ENCODE measurements at regions not wholly inside any gene's neighbourhood (a gene's known extent, or its start where the extent isn't known, plus 50 kb on each side); places are given as distances from the start of the nearest gene placed in this dataset.
"Not testable (repeated sequence)": the region's sequence is repeated elsewhere in the genome, so short reads cannot be mapped to it uniquely, and the experiment has no call there.

DNA sequence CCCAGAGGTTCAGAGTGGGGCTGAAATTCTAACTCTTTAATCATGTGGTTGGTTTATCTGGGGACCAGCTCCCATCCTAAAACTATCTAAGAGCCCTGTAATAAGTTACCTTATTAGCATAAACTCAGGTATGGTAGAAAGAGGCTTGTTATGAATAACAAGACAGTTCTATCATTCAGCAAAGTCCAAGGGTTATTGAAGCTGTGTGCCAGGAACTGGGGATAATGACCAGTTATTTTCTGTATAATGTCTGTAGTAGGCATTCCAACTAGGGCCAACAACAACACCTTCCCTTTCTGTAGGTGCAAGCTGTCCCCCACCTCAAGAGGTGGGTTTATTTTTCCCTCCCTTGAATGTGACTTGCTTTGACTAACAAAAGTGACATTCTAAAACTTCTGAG lies 170.1 kb downstream of the CD83 start:
- no peak overlapping the region for H3K27ac ChIP-seq (ENCODE audit: low read depth, low read length)
- peaks cover 12% of the 10 kb centered on the region; the same call in 1 of the 2 replicates for H3K36me3 ChIP-seq (ENCODE audit: insufficient read depth, low read length)
- H3K27me3 ChIP-seq (ENCODE audit: insufficient read depth, low read length), result no peaks in the 10 kb centered on the region
- H3K9ac ChIP-seq (ENCODE audit: low read depth, low read length), result no peak overlapping the region
- H3K4me1 ChIP-seq (ENCODE audit: insufficient read depth, low read length), result peaks cover 34% of the 10 kb centered on the region
- H3K9me3 ChIP-seq (ENCODE audit: insufficient read depth, low read depth, low read length), result no peaks in the 10 kb centered on the region
- H3K4me3 ChIP-seq (ENCODE audit: low read length), result no peak overlapping the region

DNA sequence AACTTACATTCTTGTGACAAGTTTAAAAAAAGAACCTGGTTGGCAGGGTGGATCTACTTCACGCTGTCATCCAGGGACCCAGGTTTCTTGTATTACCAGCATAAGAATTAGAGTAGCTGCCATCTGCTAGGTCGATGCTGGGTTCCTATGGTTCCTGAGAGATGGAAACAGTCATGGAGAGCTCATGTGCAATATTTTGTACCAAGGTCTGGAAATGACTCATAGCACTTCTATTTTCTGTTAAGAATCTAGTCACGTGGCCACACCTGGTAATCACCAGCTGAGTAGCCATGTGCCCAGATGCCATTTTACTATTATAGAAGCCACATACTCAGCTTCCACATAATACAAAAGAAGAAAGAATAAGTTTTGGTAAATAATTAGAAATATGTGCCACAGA lies 171.3 kb downstream of the CD83 start:
- Histone ChIP-seq H3K4me3 (ENCODE audit: low read length) (no peak overlapping the region), H3K9ac (ENCODE audit: low read depth, low read length) (no peak overlapping the region), H3K9me3 (ENCODE audit: insufficient read depth, low read depth, low read length) (no peaks in the 10 kb centered on the region), H3K27ac (ENCODE audit: low read depth, low read length) (no peak overlapping the region), H3K4me1 (ENCODE audit: insufficient read depth, low read length) (peaks cover 34% of the 10 kb centered on the region), H3K27me3 (ENCODE audit: insufficient read depth, low read length) (no peaks in the 10 kb centered on the region), H3K36me3 (ENCODE audit: insufficient read depth, low read length) (peaks cover 21% of the 10 kb centered on the region; the same call in 1 of the 2 replicates)
- WGBS, result 96% methylated on average over 3 of the region's 3 CpGs

DNA sequence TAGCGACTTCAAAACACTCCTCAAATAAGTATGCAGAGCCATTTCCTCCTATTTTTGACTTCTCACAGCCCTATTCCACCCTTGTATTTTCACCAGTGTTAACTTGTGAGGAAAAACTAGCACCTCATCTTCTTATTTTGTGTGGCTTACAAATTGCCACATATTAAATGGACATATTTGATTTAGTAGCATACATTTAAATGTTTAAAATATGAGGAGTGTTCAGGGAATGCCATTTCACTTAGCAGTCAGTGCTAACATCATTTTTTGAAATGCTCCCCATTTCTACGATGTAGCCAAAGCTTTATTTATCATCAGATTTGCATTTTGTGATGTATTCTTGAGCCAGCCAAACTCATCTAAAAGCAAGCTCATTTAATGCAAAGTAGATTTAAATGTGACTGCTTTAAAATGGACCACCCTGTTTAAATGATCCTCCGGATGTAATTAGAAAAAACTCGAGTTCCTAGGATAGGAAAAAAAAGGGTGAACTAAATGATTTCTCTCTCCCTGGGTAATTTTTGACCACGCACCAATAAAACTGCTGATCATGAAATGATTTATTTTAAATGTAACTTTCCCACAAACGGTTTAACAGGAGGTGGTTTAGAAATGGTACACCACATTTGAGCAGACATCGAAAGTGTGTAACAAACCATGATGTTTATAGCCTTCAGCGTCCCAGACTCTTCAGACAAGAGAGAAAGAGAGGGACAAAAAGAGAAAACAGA lies 172.6 kb downstream of the CD83 start:
- Histone ChIP-seq H3K4me3 (ENCODE audit: low read length) (no peak overlapping the region), H3K27me3 (ENCODE audit: insufficient read depth, low read length) (no peaks in the 10 kb centered on the region), H3K9me3 (ENCODE audit: insufficient read depth, low read depth, low read length) (no peaks in the 10 kb centered on the region), H3K36me3 (ENCODE audit: insufficient read depth, low read length) (peaks cover 33% of the 10 kb centered on the region; the same call in 1 of the 2 replicates), H3K9ac (ENCODE audit: low read depth, low read length) (no peak overlapping the region), H3K27ac (ENCODE audit: low read depth, low read length) (no peak overlapping the region), H3K4me1 (ENCODE audit: insufficient read depth, low read length) (peaks cover 29% of the 10 kb centered on the region)
- WGBS, result 90% methylated on average over 7 of the region's 8 CpGs

DNA sequence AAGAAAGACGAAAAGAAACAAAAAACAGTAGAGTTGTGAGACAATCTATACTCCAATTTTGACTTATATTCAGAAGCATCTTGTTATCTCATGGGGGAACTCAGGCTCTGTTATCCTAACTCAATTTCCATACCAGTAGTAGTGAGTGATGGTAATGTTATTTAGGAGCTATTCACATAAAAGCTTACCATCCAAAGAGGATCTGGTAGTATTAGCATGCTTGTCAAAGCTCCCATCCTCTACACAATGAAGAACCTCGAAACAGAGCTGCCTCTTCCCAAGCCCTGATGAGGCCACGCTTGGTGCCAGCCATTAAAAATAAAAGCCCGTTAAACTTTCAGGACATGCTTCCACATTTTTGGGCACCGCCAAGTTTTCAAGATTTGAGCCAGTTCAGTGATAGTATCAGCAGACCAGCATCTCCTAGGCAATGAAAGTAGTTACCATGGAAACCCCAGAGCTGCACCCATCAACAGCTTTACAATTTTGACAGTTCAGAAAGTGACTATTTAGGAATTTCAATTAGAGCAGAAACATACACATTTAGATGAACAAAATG lies 173.3 kb downstream of the CD83 start:
- Histone ChIP-seq H3K9me3 (ENCODE audit: insufficient read depth, low read depth, low read length) (no peaks in the 10 kb centered on the region), H3K4me3 (ENCODE audit: low read length) (no peak overlapping the region), H3K9ac (ENCODE audit: low read depth, low read length) (no peak overlapping the region), H3K27ac (ENCODE audit: low read depth, low read length) (no peak overlapping the region), H3K27me3 (ENCODE audit: insufficient read depth, low read length) (no peaks in the 10 kb centered on the region), H3K4me1 (ENCODE audit: insufficient read depth, low read length) (peaks cover 23% of the 10 kb centered on the region), H3K36me3 (ENCODE audit: insufficient read depth, low read length) (peaks cover 35% of the 10 kb centered on the region; the same call in 1 of the 2 replicates)
- WGBS, result 88% methylated on average over 4 of the region's 5 CpGs

DNA sequence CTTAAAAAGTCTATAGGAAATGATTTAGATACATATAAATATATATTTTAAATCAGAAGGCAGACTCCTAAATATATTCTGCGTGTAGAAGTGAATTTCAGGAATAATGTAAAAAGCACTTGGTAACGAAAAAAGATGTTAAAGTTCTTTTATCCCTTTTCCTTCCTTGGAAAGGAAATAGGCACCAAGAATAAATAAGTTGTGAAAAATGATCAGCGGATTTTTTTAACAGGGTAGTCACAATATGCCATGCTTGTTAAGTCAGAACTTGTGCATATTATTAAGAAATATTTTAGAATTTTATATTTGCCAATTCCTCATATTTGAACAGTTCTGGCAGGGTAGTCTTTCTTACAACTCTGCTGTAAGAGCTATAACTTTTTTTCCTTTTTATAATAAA lies 173.8 kb downstream of the CD83 start:
- Histone ChIP-seq H3K4me3 (ENCODE audit: low read length) (no peak overlapping the region), H3K4me1 (ENCODE audit: insufficient read depth, low read length) (peaks cover 23% of the 10 kb centered on the region), H3K27me3 (ENCODE audit: insufficient read depth, low read length) (no peaks in the 10 kb centered on the region), H3K9me3 (ENCODE audit: insufficient read depth, low read depth, low read length) (no peaks in the 10 kb centered on the region), H3K9ac (ENCODE audit: low read depth, low read length) (no peak overlapping the region), H3K36me3 (ENCODE audit: insufficient read depth, low read length) (peaks cover 35% of the 10 kb centered on the region; the same call in 1 of the 2 replicates), H3K27ac (ENCODE audit: low read depth, low read length) (no peak overlapping the region)
- 100% methylated on average over 2 of the region's 3 CpGs for WGBS

DNA sequence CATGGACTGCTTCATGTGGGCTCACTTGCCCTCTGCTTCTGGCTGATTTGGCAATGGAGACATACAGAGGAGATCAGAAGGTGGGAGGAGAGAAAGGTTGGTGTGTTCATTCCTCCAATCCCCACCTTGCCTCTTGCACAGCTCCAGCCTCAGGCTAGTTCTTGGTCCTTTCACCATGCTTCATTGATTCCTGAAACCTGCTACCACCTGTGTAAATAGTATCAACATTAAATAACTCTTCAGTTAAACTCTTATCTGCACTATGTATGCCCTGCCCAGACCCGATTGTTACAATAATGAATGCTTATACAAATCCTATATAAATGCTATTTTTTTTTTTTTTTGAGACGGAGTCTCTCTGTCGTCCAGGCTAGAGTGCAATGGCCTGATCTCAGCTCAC lies 174.5 kb downstream of the CD83 start:
- 90% methylated on average over 2 of the region's 3 CpGs for WGBS
- H3K27ac ChIP-seq (ENCODE audit: low read depth, low read length), result no peak overlapping the region

DNA sequence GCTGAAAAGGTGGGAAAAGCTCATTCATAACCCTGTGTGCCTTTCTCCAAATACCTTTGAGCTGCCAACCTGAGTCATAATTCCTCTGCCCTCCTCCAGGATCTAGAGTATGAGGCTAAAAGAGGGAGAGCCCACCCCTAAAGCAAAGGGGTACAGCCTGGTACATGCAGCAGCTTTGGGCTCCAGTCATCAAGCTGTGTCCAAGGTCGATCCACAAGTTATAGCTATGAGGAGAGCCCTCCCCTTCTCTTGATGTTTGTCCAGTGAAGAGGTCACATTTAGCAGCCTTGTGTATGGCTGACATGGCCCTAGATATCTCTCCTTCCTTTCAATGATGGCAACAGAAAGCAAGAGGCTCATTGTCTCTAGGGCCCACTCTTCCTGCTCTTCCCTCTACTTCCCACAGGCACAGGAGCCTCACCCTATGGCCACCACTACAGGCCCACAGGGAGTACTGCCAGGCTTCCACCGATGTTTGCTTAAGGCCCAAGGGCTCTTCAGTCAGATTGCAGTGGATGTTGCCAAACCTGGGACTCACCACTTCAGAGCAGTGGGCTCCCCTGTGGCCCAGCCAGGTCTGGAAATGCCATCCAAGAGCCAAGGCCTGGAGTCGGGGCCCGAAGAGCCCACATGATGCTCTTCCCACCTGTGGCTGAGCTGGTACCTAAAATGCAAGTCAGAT lies 176.8 kb downstream of the CD83 start:
- no peak overlapping the region for H3K9ac ChIP-seq (ENCODE audit: low read depth, low read length)
- 97% methylated on average over 4 of the region's 4 CpGs for WGBS
- H3K9me3 ChIP-seq (ENCODE audit: insufficient read depth, low read depth, low read length), result no peaks in the 10 kb centered on the region
- peaks cover 11% of the 10 kb centered on the region for H3K4me1 ChIP-seq (ENCODE audit: insufficient read depth, low read length)
- no peak overlapping the region for H3K27ac ChIP-seq (ENCODE audit: low read depth, low read length)
- H3K27me3 ChIP-seq (ENCODE audit: insufficient read depth, low read length), result no peaks in the 10 kb centered on the region
- H3K4me3 ChIP-seq (ENCODE audit: low read length), result no peak overlapping the region
- peaks cover 30% of the 10 kb centered on the region; the same call in 1 of the 2 replicates for H3K36me3 ChIP-seq (ENCODE audit: insufficient read depth, low read length)

More for the DNA sequence above, 174.5 kb downstream of the CD83 start:
- no peaks in the 10 kb centered on the region for H3K9me3 ChIP-seq (ENCODE audit: insufficient read depth, low read depth, low read length)
- H3K36me3 ChIP-seq (ENCODE audit: insufficient read depth, low read length), result peaks cover 35% of the 10 kb centered on the region; the same call in 1 of the 2 replicates
- peaks cover 17% of the 10 kb centered on the region for H3K4me1 ChIP-seq (ENCODE audit: insufficient read depth, low read length)
- no peaks in the 10 kb centered on the region for H3K27me3 ChIP-seq (ENCODE audit: insufficient read depth, low read length)
- no peak overlapping the region for H3K9ac ChIP-seq (ENCODE audit: low read depth, low read length)
- H3K4me3 ChIP-seq (ENCODE audit: low read length), result no peak overlapping the region

DNA sequence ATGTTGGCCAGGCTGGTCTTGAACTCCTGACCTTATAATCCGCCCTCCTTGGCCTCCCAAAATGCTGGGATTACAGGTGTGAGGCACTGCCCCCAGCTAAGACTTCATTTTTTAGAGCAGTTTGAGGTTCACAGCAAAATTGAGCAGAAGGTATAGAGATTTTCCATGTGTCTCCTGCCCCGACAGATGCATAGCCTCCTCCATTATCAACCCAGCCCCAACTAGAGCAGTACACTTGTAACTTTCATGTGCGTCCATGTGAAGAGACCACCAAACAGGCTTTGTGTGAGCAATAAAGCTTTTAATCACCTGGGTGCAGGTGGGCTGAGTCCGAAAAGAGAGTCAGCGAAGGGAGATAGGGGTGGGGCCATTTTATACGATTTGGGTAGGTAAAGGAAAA lies 179.1 kb downstream of the CD83 start:
- not testable (repeated sequence) for H3K4me1 ChIP-seq (ENCODE audit: insufficient read depth, low read length); H3K4me3 ChIP-seq (ENCODE audit: low read length); H3K9me3 ChIP-seq (ENCODE audit: insufficient read depth, low read depth, low read length); H3K27me3 ChIP-seq (ENCODE audit: insufficient read depth, low read length)
- Histone ChIP-seq H3K27ac (ENCODE audit: low read depth, low read length) (peak overlapping the region; percentile 60; the same call in 1 of the 2 replicates), H3K36me3 (ENCODE audit: insufficient read depth, low read length) (peaks cover 25% of the 10 kb centered on the region; the same call in 1 of the 2 replicates), H3K9ac (ENCODE audit: low read depth, low read length) (peak overlapping the region; percentile 27; the same call in 1 of the 2 replicates)
- WGBS, result 49% methylated on average over 6 of the region's 6 CpGs

DNA sequence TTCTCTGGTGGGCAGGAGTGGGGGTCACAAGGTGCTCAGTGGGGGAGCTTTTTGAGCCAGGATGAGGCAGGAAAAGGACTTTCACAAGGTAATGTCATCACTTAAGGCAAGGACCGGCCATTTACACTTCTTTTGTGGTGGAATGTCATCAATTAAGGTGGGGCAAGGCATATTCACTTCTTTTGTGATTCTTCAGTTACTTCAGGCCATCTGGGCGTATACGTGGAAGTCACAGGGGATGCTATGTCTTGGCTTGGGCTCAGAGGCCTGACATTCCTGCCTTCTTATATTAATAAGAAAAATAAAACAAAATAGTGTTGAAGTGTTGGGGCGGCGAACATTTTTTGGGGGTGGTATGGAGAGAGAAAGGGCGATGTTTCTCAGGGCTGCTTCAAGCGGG lies 179.5 kb downstream of the CD83 start:
- H3K27ac ChIP-seq (ENCODE audit: low read depth, low read length); H3K9ac ChIP-seq (ENCODE audit: low read depth, low read length): not testable (repeated sequence)
- WGBS, result 24% methylated on average over 6 of the region's 7 CpGs

DNA sequence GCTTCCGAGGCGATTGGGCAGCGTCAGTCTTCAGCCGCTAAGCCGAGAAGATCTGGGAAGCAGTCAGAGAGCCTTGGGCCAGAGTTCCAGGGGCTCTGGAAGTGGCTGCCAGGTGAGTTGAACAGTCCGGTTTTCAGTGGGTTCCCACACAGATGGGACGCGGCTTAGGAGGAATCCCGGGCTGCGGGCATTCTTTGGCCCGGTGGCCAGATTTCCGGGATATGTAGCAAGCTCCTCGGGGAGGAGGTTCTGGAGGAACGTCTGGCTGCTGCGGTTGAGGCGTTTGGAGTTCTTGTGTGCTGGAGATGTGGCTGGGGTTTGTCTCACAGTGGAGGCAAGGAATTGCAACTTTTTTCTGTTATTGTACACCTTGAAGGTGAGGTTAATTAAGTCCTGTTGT lies 182.6 kb downstream of the CD83 start:
- H3K9me3 ChIP-seq (ENCODE audit: insufficient read depth, low read depth, low read length); H3K4me1 ChIP-seq (ENCODE audit: insufficient read depth, low read length); H3K9ac ChIP-seq (ENCODE audit: low read depth, low read length); H3K27ac ChIP-seq (ENCODE audit: low read depth, low read length); H3K36me3 ChIP-seq (ENCODE audit: insufficient read depth, low read length); H3K27me3 ChIP-seq (ENCODE audit: insufficient read depth, low read length): not testable (repeated sequence)
- 74% methylated on average over 16 of the region's 16 CpGs for WGBS
- H3K4me3 ChIP-seq (ENCODE audit: low read length), result peak overlapping the region; percentile 44

More for the DNA sequence above, 179.5 kb downstream of the CD83 start:
- not testable (repeated sequence) for H3K4me3 ChIP-seq (ENCODE audit: low read length); H3K9me3 ChIP-seq (ENCODE audit: insufficient read depth, low read depth, low read length); H3K27me3 ChIP-seq (ENCODE audit: insufficient read depth, low read length); H3K4me1 ChIP-seq (ENCODE audit: insufficient read depth, low read length)
- peaks cover 25% of the 10 kb centered on the region; the same call in 1 of the 2 replicates for H3K36me3 ChIP-seq (ENCODE audit: insufficient read depth, low read length)

DNA sequence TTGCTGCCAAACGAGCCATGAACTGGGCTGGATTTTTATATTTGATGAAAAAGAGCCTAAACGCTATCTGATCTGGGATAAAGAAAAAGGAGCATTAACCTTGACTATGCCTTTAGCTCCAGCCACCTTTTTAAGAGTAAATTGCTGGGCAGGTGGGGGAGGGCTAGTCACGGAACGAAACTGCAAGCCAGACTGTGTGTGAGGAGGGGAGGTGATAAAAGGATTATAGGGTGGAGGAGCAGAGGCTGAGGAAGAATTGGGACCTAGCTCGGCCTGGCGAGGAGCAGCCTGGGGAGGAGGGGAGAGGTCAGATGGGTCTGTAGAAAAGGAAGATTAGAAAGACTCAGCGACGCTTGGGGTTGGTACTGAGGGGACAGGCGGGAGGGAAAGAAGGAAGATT lies 183.1 kb downstream of the CD83 start:
- H3K9me3 ChIP-seq (ENCODE audit: insufficient read depth, low read depth, low read length); H3K36me3 ChIP-seq (ENCODE audit: insufficient read depth, low read length); H3K9ac ChIP-seq (ENCODE audit: low read depth, low read length); H3K27ac ChIP-seq (ENCODE audit: low read depth, low read length); H3K27me3 ChIP-seq (ENCODE audit: insufficient read depth, low read length); H3K4me3 ChIP-seq (ENCODE audit: low read length); H3K4me1 ChIP-seq (ENCODE audit: insufficient read depth, low read length): not testable (repeated sequence)
- 23% methylated on average over 3 of the region's 9 CpGs for WGBS
